ENCODE measurements at regions not wholly inside any gene's neighbourhood (a gene's known extent, or its start where the extent isn't known, plus 50 kb on each side); places are given as distances from the start of the nearest gene placed in this dataset.

DNA sequence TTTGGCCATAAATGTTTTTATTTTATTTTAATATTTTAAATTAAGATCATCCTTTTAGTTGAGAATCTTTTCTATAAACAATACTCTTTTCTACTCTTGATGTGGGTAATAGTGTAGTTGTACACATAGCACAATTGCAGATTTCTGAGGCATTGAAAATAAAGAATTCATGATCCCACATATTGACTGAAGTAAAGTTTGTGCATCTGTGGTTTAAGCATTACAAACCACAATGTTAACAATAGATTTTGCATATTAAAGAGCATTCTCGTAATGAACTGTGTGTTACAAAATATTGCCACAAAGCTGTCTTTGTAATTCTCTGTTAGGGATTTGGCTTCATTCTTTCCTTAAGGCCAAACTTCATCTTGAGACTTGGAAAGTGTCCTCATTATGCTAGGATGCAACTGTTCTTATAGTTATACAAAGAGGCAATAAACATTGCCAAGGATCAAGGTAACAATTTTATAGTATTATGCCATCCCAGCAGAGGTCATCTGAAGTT is 256.8 kb downstream of the OLFM3 start:
- no peak for DNase-seq (ENCODE audit: extremely low spot score, unreplicated experiment)
- TF ChIP-seq, protein P1, sequence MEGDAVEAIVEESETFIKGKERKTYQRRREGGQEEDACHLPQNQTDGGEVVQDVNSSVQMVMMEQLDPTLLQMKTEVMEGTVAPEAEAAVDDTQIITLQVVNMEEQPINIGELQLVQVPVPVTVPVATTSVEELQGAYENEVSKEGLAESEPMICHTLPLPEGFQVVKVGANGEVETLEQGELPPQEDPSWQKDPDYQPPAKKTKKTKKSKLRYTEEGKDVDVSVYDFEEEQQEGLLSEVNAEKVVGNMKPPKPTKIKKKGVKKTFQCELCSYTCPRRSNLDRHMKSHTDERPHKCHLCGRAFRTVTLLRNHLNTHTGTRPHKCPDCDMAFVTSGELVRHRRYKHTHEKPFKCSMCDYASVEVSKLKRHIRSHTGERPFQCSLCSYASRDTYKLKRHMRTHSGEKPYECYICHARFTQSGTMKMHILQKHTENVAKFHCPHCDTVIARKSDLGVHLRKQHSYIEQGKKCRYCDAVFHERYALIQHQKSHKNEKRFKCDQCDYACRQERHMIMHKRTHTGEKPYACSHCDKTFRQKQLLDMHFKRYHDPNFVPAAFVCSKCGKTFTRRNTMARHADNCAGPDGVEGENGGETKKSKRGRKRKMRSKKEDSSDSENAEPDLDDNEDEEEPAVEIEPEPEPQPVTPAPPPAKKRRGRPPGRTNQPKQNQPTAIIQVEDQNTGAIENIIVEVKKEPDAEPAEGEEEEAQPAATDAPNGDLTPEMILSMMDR (conservative IDR thresholded peaks at IDR 0.05): no peak
- Mint-ChIP-seq H3K27me3 (no peaks in the 10 kb centered on the region), H3K27ac (no peak overlapping the region), H3K4me1 (ENCODE audit: unreplicated experiment) (peaks cover 3% of the 10 kb centered on the region), H3K4me3 (no peak overlapping the region), H3K9me3 (no peaks in the 10 kb centered on the region), H3K36me3 (no peaks in the 10 kb centered on the region)

DNA sequence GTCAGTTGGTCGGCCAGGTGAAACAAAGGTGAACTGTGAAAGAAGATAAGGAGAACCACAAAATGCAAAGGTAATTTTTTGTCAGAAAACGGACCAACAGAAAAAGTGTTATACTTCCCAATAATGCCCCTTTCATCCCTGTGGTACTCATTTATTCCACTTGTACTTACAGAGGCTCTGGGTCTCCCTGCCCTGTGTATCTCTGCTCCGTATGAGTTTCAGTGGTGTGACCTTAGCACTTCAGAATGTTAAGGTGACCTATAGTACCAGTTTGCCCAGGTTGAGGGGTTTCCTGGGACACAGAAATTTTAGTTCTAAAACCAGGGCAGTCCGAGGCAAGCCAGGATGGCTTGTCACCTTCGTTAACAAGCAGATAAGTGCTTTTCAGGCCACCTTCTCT is 254.8 kb downstream of the OLFM3 start:
- TF ChIP-seq, protein P1 (conservative IDR thresholded peaks at IDR 0.05): no peak
- Mint-ChIP-seq H3K4me1 (ENCODE audit: unreplicated experiment) (peaks cover 3% of the 10 kb centered on the region), H3K27me3 (no peaks in the 10 kb centered on the region), H3K27ac (no peak overlapping the region), H3K4me3 (no peak overlapping the region), H3K36me3 (no peaks in the 10 kb centered on the region), H3K9me3 (no peaks in the 10 kb centered on the region)
- DNase-seq (ENCODE audit: extremely low spot score, unreplicated experiment): no peak

DNA sequence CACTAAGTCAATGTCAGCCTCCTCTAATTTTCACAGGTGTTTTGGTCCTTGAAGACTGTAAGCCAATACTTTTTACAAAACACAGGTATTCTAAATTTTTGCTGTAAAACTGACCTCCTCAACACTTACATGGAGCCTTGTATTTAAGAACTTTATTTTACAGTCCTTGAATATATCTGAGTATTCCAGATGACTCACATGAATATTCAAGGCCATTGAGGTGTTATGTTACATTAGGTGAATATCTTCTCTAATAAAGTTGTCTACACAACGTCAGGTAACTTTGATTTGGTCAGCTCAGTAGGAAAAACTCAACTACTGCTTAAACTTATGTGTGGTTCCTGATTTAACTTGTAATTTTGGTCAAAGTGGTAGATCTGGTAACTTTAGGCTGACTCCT is 254.2 kb downstream of the OLFM3 start:
- H3K36me3 Mint-ChIP-seq: no peaks in the 10 kb centered on the region
- H3K27ac Mint-ChIP-seq: no peak overlapping the region
- no peak for DNase-seq (ENCODE audit: extremely low spot score, unreplicated experiment)
- H3K9me3 Mint-ChIP-seq: no peaks in the 10 kb centered on the region
- no peaks in the 10 kb centered on the region for H3K27me3 Mint-ChIP-seq
- TF ChIP-seq, protein P1 (conservative IDR thresholded peaks at IDR 0.05): no peak
- peaks cover 3% of the 10 kb centered on the region for H3K4me1 Mint-ChIP-seq (ENCODE audit: unreplicated experiment)
- no peak overlapping the region for H3K4me3 Mint-ChIP-seq

DNA sequence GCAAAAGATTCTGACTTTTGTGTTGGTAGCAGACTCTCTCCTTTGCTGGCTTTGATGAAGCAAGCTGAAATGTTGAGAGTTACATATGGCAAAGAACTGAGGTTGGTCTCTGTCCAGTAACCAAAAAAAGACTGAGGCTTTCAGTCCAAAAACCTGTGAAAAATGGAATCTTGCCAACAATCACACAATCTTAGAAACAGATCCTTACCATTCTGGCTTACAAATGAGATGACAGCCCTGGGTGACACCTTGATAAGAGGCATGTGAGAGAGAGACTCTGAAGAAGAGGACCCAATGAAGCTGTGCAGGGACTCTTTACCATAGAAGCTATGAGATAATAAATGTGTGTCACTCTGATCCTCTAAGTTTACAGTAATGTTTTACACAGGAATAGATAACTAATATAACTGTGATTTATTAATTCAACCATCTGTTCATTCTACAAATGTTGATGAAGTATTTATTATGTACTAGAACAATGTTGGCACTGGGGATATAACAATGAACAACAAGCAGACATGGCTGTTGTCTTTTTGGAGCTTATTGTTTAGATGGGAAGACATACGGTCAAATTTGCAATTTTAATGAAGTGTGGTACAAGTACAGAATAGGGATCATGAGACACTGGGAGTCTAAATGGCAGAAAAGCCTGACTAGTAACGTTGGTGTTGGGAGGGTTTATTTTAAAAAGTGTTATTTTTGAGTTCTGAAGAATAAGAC is 251.0 kb downstream of the OLFM3 start:
- H3K27ac Mint-ChIP-seq: no peak overlapping the region
- no peak overlapping the region for H3K4me3 Mint-ChIP-seq
- H3K9me3 Mint-ChIP-seq: no peaks in the 10 kb centered on the region
- no peaks in the 10 kb centered on the region for H3K27me3 Mint-ChIP-seq
- TF ChIP-seq, protein P1 (conservative IDR thresholded peaks at IDR 0.05): no peak
- no peak for DNase-seq (ENCODE audit: extremely low spot score, unreplicated experiment)
- no peaks in the 10 kb centered on the region for H3K36me3 Mint-ChIP-seq
- no peaks in the 10 kb centered on the region for H3K4me1 Mint-ChIP-seq (ENCODE audit: unreplicated experiment)

DNA sequence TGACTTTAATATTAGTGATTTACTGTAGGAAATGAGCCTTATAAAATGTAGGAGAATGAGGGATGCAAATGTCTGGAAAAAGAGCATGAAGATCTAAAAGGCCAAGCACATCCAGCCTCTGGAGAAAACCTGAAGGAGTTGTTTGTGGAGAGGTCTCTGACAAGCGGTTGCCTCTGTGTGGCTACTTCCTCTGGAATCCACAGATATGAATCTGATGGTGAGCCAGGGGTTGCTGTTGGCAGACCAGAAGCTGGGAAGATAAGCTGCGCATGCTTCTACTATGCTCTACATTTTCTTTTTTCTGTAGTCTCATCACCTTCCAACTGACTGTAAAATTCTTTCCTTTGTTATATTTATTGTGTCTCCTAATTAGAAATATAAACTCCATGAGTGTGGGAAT is 248.6 kb downstream of the OLFM3 start:
- Mint-ChIP-seq H3K27ac (no peak overlapping the region), H3K4me3 (no peak overlapping the region), H3K4me1 (ENCODE audit: unreplicated experiment) (no peaks in the 10 kb centered on the region), H3K36me3 (no peaks in the 10 kb centered on the region), H3K9me3 (no peaks in the 10 kb centered on the region), H3K27me3 (no peaks in the 10 kb centered on the region)
- no peak for DNase-seq (ENCODE audit: extremely low spot score, unreplicated experiment)
- TF ChIP-seq, protein P1 (conservative IDR thresholded peaks at IDR 0.05): no peak
